Activated CD4-positive, CD25-positive, alpha-beta regulatory T cell treated with anti-CD3 and anti-CD28 coated beads, Interleukin-2, amount 50 U/mL, for 72 hours (primary cell): ENCODE measurements at regions not wholly inside any gene's neighbourhood (a gene's known extent, or its start where the extent isn't known, plus 50 kb on each side); places are given as distances from the start of the nearest gene placed in this dataset.

ENCODE experiments used
- DNase-seq: peaks from one replicate; pipeline ENCODE4 v3.0.0; 2021

GRCh38 chr6:147621263-147621662 lies 112.8 kb downstream of the SAMD5 start:
- no peak for DNase-seq

DNA sequence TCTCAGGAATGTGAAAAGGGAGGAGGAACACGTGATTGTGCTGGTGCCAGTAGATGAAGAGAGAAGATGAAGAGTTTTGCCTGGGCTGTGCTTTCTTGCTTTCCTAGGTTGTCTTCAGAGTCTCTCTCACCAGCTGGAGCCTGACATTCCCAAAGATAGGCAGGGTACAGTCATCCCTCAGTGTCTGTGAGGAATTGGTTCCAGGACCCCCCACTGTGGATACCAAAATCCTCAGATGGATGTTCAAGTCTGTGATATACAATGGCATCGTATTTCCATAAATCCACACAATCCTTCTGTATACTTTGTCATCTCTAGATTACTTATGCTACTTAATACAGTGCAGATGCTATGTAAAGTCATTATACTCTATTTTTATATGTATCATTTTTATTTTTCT lies 113.5 kb downstream of the SAMD5 start:
- DNase-seq = no peak

DNA sequence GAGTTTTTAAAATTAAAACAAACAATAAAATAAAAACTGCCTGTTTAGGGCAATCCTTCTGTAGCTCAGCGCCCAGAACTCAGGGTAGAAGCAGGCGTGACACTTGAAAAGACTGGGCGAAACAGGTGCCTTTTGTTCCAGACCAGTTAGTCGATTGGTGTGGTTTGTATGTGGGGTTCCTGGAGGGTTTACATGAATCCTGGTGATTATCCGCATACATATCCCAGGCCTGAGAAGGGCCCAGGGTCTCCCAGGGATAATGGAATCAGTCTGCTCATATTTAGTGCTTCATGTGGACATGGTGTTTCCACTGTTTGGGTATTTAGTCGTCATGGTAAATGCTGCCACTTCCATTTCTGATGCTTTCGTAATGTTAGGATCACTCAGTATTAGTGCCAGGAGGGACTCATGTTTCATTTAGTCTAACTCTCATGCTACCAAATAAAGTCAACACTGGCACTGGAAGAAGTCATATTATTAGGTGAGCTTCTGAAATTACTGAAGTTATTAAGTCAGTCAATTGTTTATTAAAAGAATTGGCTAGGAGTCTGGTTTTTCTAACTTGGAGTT lies 116.5 kb downstream of the SAMD5 start:
- DNase-seq = no peak

DNA sequence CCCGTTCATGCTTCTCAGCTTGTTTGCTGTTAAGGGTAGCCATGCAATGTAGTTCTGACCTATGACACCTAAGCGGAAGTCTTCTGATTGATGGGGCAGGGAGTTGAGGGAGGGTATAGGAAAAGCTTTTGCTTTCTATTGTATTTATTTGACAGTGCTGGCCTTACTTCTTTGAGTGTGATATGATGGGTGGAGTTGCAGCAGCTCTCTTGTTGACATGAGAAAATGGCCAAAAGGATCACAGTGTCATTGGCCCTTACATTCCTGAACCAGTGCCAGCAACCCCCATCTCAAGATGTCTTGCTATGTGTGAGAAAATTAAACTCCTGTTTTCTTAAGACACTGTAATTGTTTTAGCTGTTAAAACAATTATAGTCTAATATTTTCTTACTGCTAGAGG lies 117.5 kb downstream of the SAMD5 start:
- DNase-seq = no peak

DNA sequence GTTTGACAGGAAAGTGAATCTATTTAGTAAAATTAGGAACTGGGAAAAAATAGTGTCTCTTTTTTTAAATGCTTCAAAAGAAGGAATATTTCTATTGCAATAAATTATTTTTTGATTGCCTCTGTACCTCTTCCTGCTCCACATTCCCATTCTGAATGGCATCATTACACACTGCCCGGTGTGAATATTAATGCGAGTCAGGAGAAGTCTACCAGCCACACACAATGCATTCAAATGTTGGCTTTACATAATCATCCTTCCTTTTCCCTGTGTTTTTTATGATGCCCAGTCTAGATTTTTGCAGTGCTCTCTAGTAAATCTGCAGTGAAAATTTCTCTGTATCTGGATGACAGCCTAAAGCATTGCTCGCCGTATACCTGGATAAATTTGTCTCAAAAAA lies 118.9 kb downstream of the SAMD5 start:
- DNase-seq = no peak

DNA sequence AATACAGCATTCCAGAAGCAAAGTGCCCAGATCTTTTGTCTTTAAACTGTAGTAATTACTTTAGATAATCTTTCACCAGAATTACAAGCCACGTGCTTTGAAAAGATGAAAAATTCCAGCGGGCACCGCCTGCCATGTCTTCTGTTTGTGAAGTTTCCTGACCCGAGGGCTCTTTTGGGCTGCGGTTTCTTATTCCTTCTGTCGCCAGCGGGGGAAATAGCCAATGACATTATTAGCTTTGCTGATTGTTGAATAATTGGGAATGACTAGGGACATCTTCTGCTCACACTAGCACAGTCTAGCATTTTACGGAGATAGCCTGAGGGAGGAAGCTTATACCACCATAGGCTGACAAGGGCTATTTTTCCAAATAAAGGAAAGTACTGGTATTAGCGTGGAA lies 124.7 kb downstream of the SAMD5 start:
- DNase-seq = no peak

DNA sequence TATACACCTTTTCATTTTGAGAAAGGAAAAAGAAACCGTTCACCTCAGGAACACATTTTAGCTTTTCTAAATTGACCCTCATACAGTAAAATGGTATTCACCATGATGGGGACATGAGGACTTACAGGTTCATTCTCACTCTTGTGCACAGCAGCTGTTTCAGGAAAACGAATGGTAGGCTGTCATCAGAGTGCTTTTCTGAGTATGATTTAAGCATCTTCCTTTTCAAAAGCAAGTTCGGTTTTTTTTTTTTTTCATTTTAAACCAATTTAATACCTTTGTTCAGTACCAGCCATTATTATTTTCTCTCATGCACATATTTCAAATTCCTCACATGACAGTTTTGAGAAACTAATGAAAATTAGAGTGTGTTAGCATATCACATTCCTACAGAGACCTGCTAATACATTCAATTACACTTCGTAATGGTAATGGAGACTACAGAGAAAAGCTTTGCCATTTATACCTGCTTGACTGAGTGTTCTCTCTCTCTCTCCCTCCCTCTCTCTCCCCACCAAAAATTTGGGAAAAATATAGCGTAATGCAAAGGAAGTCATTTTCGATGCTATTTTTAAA lies 129.2 kb downstream of the SAMD5 start:
- no peak for DNase-seq

DNA sequence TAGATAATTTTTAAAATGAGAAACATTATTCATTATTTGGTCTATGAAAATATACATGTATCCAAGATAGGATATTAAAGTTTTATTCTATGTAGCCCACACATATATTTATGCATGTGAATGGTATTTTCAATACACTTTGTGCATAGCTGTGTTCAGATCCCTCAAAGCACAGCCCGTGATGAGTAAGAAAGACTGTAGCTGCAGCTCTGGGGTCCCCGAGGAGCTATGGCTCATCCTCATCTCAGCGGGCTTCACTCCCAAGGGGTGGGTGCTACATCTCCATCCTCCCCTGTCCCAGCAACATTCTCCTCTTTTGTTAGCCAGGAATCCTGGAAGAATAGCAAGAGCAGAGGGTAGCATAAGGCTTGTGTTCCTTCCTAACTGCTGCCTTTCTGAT lies 130.8 kb downstream of the SAMD5 start:
- DNase-seq = no peak

DNA sequence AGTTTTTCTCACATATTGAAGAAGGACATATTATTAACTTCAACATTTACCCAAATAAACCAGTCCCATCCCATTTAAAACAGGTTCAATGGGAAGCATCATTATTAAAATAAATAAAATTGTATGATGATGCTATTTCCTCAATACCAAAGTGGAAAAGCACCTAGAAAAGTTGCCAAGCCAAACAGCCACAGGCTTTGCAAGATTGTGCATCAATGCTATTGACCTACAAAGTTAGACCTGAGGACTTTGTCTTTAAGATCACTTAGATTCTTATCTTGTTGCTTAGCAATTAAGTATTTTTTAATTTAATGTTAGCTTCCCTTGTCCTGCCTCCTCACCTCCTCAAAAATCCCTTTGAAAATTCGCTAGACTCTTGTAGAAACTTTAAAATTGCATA lies 132.1 kb downstream of the SAMD5 start:
- no peak for DNase-seq

- no peak for DNase-seq
Measured at GRCh38 chr6:147641511-147641910, 133.0 kb downstream of the SAMD5 start.

- DNase-seq = no peak
Measured at GRCh38 chr6:147642458-147642857, 134.0 kb downstream of the SAMD5 start.

GRCh38 chr6:147643341-147644200 lies 135.1 kb downstream of the SAMD5 start:
- DNase-seq = no peak

DNA sequence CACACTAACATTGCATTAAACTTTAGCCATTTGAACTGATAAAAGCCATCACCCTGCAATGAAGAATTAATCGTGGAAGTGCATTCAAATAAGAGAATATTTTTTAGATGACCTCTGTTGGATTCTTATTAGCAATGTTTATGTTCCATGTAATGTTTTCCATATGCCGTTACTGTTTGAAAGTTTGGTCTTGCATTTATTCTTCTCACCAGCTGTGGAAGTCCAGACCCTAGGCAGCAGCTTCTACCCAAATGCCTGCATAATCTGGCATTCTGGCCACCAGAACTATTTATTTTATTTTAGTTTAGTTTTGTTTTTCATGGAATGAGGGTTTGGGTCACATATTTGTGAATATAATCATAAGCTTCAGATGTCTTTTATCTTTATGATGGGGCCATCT lies 140.4 kb downstream of the SAMD5 start:
- DNase-seq = no peak

- DNase-seq = no peak
Measured at GRCh38 chr6:147651249-147652063, 143.0 kb downstream of the SAMD5 start.

- DNase-seq = no peak
Measured at GRCh38 chr6:147653631-147654030, 145.1 kb downstream of the SAMD5 start.

DNA sequence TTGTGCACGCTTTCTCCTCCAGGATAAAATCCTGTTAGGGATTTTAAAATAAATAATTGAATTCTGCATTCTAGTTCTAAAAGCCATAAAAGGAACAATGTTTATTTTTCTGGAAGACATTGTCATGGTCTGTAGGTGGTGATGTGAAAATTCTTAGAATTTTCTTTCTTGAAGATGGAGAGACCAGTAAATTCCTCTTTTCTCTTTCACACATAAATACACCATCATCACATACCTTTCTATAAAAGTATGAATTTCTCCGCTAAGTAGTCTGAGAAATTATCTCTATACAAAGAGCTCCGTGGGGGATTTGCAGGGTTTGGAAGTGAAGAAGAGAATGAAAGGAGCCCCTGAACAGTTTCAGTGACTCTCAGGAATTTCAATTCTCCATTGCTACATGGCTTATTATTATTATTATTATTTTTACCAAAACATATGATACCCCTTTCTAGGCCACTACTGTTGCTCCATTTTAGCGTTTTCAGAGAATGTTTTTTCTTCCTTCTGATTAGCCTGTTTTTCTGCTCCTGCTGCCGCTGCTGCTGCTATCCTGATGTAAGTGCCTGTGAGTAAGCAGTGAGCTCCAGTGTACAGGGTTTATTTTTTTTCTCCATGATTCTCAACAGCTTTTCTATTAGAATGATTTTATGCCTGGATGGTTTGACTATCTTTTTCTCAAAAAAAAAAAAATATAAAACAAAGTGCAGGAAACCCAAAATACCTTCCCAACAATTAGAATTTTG lies 145.8 kb downstream of the SAMD5 start:
- no peak for DNase-seq

DNA sequence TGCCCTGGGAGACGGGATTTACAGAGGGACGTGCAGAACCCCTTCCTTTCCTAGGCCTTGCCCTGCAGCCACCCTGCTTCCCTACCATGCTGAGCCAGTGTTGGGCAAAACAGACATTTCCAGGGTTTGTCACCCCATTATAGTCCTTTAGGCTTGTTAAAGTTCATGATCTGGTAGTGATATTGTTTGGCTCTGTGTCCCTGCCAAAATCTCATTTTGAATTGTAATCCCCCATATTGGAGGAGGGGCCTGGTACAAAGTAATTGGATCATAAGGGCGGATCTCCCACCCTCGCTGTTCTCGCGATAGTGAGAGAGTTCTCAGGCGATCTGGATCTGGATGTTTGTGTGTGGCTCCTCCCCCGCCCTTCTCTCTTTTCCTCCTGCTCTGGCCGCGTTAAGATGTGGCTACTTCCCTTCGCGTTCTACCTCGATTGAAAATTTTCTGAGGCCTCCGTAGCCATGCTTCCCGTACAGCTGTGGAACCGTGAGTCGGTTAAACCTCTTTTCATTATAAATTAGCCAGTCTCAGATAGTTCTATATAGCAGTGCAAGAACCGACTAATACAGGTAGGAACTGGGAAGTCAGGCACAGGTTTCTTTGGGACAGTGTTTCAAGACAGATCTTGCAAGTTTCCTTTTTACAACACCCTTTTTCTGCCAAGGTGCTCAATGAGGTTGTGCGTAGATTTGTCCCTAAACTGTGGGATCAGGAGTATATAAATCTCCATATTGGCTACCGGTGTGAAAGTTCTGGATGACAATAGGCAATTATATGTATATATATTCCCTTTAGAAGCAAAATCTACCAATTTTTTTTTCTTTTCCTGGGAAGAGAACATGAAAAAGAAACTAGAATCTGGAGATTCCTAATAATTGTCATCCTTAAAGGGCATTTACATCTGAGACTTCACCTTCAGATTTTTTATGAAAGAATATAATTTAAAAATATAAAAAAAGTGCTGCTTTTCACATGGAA lies 152.1 kb downstream of the SAMD5 start:
- no peak for DNase-seq

GRCh38 chr6:147662646-147663045 lies 154.2 kb downstream of the SAMD5 start:
- no peak for DNase-seq

- DNase-seq = no peak
Measured at GRCh38 chr6:147664092-147664491, 155.6 kb downstream of the SAMD5 start.

DNA sequence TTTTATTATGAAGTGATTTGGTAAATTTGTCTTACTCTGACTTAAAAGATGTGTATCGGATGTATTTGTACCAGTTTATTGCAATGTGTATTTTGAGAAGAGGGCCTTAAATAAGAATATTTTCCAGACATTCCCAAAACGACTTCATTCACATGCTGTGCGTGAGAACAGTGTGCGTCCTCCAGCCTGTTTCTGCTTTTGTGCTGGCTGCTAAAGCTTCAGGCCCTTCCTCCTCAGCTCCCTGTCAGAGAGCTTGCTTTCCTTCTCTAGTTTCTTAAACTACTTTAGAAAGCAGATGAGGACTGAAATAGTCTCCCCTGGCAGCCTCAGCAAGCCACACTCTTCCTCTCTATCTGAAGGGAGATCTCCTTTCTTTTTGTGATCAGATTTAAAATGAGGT lies 157.8 kb downstream of the SAMD5 start:
- DNase-seq = no peak

DNA sequence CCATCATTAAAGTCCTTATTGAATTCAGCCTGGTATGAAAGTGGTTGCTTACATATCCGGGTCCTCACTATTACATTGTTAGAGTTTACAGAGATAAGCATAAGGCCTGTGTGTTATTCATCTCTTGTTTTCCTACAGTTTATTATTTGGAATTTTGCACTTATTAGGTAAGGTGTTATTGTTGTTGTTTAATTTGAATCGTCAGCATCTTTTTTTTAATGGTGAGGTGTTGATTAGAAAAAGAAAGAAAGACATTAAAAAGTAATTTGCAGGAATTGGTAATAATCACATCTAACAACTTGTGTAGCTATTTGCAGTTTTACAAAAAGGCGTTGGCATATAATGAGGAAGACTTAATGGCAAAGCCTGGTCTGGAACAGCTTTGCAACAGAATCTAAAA lies 158.6 kb downstream of the SAMD5 start:
- DNase-seq = no peak

- no peak for DNase-seq
Measured at GRCh38 chr6:147674099-147674498, 165.6 kb downstream of the SAMD5 start.
